AG08395 (cell line): ENCODE measurements at regions not wholly inside any gene's neighbourhood (a gene's known extent, or its start where the extent isn't known, plus 50 kb on each side); places are given as distances from the start of the nearest gene placed in this dataset.

ENCODE experiments used
- DNase-seq: peaks from one replicate; pipeline ENCODE4 v3.0.0; 2012; ENCODE audit warnings: mixed read lengths, low spot score

DNA sequence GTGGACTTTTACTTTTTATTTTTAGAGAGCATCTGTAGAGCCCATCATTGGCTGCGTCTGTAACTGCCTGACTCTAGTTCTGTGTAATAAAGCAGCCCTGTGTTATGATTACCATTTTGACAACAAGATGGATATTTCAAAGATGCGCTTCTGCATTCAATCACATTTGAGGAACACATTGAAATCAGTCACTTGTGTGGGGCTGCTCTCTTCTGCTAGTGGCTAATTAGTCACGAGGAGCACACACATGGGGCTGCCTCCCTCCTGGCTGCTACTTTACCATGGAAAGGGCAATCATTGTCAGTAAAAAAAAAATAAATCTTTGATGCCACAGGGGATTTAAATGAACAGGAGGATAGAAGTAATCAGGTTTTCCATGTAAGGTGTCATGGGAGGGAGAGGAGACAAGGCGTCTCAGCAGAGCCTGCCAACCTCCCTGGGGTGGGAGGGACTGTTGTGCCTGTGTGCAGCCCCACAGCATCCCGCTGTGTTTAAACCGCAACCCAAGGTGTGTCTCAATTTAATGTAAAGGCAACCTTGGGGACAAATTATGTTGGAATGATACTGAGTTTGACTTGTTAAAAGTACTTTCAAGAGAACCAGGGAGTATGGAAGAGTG lies 205.2 kb upstream of the COBL start:
- no peak for DNase-seq

DNA sequence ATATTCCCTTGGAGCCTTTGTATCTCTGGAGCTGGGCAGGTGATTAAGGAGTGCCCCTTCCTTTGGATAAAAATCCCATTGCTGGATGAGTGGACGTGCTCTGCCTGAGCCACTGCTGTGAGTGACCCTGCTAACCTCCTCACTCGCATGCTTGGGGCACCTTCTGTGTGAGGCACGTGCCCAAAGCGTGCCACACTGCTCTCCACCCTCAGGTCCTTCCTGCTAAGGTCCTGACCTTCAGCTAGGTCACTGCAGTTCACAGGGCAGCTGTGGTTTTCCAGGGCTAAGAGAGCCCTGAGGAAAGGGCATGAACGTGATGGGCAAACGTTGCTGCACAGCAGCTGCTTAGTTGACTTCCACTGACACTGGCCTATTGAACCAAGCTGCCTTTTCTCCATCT lies 204.4 kb upstream of the COBL start:
- DNase-seq: no peak

DNA sequence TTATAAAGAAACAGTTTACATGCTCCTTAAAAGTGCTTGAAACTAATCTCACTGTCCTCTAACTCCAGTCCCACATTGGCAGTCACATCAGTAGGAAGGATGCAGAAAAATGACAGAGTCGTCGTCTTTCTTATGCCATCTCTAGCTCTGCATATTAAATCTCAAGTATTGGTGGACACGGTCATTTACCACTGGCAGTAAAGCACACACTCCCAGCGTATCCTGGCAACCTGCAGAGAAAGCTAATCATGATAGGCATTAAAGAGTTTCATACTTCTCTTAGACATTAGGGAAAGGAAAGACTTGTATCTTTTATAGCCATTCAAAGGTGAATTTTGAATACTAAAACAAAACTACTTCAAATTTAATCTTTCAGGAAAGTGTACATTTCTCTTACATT lies 202.0 kb upstream of the COBL start:
- no peak for DNase-seq

DNA sequence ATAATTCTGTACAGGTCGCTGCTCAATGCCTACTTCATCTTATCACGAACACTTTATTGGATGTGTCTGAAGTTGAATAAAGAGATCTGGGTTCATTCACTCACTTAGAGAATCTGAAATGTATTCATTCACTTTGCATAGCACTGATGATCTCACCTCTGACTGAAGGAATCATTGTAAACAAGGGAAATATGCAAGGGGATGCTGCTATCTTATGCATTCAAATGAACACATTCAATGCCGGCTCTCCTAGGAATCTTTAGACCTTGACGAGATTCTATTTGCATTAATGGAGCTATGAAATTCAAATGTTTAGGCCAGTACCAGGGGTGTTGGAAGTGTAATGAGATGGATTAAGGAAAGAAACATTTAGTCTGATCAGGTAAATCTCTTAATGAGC lies 200.6 kb upstream of the COBL start:
- no peak for DNase-seq

DNA sequence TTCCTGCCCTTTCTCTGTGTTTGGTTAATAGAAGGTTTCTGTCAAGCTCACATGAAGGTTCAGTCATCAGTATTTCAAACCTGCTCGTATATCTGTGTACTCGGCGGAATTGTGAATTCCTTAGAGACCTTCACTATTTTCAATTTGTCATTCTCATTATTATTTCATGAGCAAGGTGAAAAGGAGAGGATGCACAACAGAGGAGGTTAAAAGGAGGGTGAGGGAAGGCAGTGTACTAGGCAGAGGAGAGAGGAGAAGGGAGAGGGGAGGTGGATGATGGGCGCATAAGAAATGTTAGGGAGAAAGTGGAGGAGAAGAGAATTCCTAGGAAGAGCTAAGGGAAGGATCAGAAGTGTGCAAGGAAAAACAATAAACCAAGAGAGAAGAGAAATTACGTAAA lies 185.0 kb upstream of the COBL start:
- no peak for DNase-seq

DNA sequence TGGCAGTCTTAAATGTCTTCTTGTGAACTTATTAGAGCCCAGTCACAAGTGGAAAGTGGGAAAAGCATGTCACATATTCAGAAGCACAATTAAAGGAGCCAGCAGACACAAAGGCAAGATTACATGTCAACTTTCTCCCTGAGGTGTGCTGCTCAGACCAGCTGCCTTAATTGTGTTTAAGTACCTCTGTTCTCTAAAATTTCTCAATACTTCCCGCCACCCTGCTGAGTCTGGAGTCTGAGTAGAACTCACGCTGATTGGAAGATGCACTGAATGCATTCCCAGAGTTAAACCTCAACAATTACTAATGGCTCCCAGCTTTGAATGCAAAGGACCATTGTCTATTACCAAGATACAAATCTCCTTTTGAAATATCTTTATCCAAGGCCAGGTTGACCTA lies 166.4 kb upstream of the COBL start:
- no peak for DNase-seq

DNA sequence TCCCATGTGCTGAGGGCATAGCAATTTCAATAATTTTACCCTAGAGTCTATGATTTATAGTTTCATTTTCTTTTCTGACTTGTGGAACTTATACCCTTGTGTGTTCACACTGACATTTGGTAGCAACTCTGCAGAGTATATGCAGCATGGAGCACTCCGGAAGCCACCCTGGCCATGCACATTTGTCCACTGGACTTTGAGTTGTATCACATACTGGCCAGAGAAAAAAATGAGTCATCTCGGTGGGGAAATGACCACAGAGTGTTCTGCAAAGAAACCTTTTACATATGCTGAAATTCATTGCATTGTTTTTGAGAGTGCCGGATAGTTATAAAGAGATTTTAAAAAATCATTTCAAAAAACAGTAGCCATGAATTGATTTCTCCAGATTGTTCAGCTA lies 164.8 kb upstream of the COBL start:
- no peak for DNase-seq

DNA sequence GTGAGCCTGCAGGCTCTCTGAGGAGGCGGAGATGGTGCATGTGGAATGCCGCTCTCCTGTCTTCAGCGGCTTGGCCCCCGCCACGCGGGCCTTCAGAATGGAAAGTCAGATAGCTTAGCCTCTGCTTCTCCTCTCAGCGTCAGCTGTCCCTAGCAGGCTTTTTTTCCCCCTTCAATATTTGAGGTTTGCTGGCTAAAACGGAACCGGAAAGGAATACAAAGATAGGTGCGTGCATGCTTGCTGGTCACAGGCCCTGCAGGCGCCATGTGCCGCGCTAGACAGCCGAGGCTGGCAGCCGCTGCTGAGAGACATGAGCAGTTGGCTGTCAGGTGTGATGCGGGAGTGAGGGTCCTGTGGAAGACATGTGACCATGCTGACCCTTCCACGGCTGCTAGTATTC lies 161.2 kb upstream of the COBL start:
- no peak for DNase-seq

DNA sequence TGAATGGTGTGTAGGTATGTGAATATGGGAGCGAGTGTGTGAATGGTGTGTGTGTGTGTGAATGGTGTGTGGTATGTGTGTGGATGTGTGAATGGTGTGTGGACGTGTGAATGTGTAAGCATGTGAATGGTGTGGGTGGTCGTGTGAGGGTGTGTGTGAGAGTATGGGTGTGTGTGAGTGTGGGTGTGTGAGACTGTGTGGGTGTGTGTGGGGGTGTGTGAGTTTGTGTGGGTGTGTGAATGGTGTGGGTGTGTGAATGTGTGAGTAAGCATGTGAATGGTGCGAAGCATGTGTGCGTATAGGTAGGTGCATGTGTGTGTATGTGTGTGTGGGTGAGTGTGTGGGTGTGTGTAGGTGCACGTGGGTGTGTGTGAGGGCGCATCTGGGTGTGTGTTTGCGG lies 160.7 kb upstream of the COBL start:
- no peak for DNase-seq

DNA sequence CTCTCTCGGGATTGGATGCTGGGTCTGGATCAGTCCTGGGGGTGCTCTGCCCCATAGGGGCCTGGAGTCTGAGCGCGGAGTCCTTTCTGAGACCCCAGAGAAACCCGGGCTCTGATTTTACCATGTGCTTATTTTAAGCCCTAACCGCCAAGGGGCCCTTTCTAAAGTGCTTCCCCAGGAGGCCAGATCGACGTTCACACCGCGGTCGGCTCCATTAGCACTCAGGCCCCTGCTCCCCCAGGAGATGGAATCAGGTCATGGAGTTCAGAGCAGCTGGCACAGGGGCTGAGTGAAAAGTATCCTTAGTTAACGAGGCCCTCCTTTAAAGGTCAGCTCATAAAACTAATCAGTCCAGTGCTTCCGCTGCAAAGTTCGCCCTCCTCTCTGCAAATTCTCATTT lies 159.4 kb upstream of the COBL start:
- no peak for DNase-seq

DNA sequence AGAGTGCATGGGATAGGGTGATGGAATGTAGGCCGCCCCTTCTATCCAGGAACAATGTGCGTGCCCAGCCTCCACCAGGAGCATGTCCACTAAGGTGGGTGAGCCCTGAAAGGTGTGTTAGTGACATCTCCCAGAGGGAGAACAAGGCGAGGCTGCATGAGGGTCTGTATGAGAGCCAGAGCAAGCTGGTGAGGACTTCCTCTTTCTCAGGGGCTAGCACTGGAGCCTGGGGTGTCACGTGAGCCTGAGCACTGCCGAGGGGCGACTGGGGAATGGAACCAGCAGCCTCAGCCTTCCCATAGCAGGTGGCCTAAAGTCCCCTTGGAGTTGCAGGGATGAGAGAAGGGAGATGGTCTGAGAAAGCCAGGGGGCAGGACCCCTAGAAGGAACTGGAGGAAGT lies 156.3 kb upstream of the COBL start:
- no peak for DNase-seq

DNA sequence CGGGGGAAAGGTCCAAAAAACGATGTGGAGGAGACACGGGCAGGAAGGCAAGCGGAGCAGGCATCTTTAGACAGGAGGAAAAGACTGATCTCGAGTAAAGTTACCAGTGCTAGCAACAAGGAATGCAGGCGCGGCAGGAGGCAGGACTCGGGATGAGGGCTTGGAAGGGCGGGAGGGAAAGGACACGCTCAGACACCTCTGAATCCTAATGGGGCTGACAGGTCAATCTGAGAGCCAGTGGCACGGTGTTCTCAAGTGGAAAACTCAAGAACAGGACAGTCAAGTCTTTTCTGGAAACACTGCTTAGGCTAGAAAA lies 155.3 kb upstream of the COBL start:
- no peak for DNase-seq

DNA sequence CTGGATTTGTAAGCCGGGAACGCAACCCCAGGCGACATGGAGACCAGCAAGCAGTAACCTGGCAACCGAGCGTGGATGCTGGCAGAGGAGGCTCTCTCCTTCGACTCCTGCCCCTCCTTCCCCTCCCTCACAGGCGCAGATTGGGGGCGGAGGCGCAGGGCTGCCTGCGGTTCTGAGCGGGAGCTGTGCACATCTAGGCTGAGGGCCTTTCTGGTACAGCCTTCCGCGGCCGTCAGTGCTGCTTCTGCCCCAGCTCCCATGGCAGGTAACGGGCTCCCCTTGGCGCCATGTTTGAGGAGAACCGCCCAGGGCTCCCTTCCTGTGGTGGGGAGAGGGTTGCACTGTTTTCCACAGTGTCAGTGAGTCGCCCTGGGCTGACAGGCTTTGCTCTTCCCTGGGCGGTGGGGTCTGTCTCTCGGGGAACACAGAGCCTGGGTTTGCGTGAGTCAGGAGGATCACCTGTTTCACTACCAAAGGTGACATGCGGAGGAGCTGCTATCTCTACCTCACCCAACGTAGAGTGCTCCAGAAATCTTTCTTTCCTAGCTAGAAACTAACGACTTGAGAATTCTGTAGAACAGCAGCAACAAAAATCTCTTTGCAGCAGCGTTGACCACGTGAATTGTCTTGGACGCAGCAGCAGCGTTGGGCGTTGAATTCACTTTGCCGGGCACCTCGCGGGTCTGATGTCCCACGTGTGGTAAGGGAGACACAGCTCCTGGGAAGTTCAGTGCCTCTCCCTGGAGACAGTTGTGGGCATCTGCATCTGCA lies 154.8 kb upstream of the COBL start:
- DNase-seq: no peak

DNA sequence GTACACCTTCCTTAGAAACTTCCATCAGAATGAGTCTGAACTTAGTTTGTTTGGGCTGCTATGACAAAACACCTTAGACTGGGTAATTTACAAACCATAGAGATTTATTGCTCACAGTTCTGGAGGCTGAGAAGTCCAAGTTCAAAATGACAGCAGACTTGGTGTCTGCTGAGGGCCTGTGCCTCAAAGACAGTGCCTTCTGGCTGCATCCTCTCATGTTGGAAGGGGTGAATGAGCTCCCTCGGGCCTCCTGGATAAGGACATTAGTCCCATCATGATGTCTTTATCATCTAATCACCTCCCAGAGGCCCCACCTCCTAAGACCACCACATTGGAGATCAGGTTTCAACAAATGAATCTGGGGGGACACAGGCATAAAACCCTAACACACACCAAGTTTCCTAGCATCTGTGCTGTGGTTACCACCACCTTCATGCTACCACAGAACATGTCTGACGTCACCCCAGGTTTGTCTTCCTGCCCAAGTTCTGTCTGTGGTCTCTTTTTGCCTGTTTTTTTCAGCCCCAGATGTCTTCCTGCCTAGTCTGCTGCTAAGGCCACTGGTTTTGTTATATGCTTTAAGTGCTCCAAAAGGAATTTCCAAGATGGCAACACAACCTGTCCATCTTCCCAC lies 150.9 kb upstream of the COBL start:
- DNase-seq: no peak

DNA sequence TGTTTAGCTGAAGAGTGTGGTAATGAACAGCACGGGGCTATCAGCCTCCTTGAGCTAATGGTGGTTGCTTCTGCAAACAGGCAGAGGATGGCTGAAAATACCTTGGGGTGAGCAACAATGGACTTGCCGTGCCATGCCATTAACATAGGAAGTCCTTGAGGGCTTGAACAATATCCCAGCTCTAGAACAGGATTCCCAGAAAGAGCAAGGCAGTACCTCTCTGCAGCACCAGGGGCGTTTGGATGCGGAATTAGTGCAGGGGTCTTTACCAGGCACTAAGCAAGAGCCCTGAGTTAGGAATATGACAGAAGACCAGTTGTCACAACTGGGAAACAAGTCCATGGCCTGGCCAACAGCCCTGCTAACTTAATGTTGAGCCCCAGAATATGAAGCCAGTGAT lies 143.2 kb upstream of the COBL start:
- no peak for DNase-seq

DNA sequence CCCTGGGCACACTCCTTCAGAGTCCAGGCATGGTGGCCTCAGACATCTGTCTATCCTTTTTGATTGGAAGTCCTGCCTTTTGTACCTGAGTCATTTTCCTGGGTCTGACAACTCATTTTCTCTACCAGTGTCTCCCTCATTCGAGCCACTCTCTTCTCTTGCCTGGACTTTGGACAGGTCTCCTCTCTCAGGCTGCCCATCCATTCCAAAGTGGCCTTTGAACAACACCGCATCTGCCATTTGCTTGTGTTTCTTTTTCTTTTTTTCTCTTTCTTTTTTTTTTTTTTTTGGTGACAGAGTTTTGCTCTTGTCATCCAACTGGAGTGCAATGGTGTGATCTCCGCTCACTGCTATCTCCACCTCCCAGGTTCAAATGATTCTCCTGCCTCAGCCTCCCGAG lies 142.1 kb upstream of the COBL start:
- no peak for DNase-seq

DNA sequence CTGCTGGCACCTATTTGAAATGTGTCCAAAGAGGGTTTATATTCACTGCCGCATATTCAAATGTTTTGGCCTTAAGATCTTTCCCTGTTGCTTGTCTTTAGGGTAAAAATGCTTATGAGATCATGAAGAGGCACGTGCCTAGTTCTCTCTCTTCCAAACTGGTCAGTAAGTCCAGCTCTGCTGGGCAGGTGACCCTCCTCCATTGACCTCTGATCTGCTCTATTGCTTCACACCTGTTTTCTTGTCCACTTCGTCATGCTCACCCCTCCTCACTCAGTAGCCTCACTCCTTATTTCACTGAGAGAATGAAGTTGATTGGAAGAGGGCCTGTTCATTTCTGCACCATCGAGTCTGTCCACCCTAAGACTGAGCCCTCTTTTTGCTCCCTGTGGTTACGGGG lies 140.5 kb upstream of the COBL start:
- DNase-seq: no peak

DNA sequence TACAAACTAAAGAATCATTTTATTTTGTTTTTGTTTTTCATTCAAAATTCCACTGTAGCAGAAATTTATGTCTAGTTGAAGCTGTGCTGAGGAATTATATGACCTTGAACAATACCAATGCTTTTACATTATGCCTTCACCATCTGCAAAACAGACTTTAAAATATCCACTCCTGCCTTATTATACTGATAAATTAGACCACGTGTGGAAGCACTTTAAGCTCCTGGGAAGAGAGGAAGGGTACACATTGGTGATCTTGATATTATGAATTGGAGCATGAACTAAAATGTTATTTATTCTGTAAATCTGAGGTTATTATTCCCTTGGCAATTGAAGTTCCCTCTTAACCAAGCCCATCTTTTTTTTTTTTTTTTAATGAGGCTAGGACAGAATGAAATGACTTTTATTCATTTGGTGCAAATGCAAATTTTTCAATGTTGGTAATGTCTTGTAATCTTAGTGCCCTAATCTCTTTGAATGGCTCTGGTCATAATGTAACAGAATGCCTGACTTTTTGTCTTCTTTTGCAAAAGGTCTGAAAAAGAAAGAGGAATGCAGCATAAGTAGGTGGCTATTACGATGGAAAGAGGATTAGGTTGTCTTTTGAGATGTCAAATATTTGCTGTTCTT lies 139.9 kb upstream of the COBL start:
- DNase-seq: no peak

DNA sequence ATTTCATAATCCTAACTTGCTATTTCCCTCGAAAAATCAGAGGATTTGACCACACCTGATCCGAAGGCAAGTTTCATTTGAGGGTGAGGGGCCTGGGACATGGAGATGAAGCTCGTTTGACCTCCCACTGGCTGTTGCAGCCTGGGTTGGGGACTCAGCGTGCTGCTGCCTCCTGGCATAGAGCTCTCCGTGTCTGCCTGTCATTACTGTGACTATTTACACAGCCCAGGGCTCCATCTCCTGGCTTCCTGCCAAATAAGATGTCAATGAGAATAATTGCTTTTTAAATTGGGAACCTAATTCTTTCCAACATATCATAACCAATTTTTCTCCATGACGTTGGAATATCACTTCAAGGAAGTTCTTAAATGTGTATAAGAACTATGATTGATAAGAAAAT lies 139.3 kb upstream of the COBL start:
- DNase-seq: no peak

DNA sequence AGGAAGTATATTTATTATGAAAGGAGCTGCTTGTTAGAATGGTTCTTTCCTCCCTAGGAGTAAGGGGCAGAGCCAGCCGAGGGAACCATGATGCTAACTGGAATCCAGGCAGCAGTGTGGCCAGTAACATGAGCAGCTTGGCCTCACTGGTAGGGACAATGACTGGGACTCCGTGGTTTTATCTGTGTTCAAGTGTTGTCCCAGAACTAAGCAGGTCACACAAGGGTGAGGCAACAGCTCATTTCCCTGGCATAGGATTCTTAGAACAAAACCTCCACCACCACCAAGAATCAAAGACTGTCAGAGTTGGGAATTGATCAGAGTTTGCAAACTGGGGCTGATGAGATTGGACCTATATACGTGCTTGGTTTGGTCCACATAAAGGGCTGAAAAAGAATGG lies 138.9 kb upstream of the COBL start:
- DNase-seq: no peak

DNA sequence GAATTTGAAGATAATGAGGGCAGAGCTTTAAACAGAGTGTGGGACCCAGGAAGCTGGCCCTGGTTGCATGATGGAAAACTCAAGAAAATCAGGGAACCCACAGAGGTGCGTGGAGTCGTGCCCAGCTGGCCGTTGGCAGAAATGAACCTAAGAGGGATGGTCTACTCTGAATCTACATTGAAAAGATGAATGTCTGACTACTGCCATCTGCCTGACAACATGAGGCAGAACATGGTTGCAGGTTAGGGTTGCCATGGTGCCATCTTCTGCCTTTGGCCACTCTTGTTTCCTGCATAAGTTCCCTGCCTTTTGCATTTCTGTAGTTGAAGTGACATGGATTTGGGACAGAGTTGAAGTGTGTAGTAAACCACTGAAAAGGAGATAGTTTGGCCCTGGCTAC lies 138.5 kb upstream of the COBL start:
- DNase-seq: no peak

DNA sequence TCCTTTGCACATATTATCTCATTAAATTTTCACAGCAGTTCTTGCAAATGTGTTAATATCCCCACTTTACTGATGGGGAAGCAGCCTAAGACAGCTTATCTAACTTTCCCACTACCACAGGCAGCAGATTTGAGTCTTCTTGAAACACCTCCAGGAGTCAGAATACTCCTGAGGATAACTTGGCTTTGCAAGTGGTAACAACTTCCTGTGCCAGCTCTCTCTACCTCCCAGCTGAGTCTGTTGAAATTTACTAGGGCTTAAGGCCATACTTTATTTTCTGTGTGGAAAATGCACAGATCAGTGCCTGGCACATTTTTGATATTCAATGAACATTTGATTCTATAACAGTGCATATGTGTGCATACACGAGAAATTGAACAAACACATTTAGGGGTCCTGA lies 136.1 kb upstream of the COBL start:
- DNase-seq: no peak

DNA sequence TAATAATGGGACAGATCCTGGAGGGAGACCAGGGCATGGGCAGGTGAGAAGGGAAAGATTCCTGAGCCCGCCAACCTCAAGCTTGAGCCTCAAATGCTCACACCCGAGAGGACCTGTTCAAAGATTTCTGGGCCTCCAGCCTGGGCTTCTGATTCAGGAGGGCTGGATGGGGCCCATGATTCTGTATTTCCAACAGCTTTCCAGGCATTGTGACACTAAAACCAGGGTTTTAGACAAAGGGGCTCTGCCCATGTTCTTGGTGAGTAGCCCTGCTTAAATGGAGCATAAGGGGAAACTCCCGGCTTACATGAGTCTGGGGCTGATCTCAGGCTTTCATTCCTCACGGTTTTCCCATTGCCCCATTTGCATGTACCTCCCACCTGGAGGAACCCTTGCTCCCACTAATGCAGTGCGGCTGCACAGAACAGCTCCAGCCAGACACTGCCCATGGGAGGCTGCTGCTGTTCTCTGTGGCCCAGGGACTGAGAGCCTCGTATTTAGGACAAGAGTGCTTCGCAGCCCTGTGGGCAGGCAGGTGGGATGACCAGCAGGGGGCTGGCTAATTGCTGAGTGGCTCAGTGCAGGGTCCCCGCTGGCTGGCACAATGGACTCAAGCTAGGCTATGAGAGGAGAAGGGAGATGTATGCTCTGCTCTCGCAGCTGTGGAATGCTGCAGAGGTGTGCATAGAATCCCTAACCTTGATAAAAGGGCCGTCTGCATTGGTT lies 135.3 kb upstream of the COBL start:
- DNase-seq: no peak
